NCI-H1436 treated with DMSO at 0.1 percent for 48 hours (cell line): ENCODE measurements at regions not wholly inside any gene's neighbourhood (a gene's known extent, or its start where the extent isn't known, plus 50 kb on each side); places are given as distances from the start of the nearest gene placed in this dataset.

Source experiments
- DNase-seq: peaks from one replicate; lab custom pipeline; 2025; lab: John Stamatoyannopoulos, UW

DNA sequence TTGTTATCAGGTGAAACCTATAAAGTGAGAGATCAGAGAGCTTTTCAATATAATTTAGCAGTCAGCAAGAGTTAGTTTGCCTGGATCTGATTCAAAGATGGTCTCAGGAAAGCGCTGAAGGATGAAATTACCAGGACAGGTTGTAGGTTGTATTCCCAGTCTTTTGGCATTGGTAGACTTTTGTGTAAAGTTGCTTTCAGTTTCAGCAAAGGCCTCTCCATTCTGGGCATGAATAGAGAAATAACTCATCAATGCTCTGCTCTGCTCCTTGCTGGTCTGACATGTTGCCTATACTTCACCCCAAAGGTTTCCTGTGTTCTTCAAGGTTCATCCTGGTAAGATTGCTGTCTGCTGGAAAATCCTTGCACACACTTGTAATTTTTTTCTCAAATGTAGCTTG lies 714.8 kb downstream of the EPM2A start:
- no peak for DNase-seq

- DNase-seq: no peak
Measured at GRCh38 chr6:145022199-145022796, 713.0 kb downstream of the EPM2A start.

GRCh38 chr6:145023116-145023726 lies 712.1 kb downstream of the EPM2A start:
- DNase-seq: no peak

DNA sequence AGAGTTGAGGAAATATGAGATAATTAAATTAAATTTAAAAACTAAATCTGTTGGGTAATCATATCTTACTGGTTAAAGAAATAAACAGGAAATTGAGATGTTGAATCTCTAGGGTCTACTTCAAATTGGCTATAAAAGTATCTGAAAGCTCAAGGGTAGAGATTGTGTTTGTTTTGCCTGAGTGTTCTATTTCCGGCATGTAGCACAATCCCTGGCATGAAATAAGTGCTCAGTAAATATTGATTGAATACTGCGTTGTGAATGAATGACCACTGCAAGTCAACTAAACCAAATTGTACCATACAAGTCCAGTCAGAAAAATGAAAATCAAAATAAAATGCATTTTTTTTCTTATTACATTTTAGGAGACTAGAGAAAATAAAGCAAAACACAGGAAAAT lies 709.8 kb downstream of the EPM2A start:
- peak; percentile 72 for DNase-seq

GRCh38 chr6:145026267-145026679 lies 709.0 kb downstream of the EPM2A start:
- DNase-seq: no peak

DNA sequence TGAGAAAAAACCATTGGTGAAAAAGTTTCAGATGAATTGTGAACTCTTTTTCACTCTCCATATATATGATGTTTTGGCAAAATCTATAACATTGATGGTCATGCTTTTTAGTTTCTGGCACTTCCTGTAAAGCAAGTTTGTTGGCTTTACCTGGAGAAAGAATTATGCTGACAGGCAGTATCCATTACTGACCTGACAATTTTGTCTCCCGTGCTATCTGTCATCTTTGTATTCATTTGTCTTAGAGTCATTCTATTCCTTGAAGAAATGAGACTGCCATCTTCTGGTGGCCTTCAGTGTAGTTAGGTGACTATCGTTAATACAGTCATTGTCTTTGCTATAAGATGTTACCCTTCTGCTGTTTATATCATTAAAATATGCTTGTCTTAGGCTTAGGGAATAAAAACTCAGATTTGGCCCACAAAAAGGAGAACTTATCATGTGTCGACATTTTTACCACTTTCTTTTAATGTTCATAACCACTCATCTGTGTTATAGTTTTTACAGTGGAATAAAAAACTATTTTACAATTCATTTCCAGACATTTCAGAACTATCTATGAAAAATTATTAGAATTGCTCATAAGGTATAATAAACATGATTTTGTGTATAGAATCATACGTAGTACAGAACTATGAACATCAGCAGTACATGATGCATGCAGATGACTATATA lies 707.0 kb downstream of the EPM2A start:
- DNase-seq: peak; percentile 43

GRCh38 chr6:145031001-145031400 lies 704.3 kb downstream of the EPM2A start:
- no peak for DNase-seq

GRCh38 chr6:145031962-145032361 lies 703.4 kb downstream of the EPM2A start:
- DNase-seq: no peak

DNA sequence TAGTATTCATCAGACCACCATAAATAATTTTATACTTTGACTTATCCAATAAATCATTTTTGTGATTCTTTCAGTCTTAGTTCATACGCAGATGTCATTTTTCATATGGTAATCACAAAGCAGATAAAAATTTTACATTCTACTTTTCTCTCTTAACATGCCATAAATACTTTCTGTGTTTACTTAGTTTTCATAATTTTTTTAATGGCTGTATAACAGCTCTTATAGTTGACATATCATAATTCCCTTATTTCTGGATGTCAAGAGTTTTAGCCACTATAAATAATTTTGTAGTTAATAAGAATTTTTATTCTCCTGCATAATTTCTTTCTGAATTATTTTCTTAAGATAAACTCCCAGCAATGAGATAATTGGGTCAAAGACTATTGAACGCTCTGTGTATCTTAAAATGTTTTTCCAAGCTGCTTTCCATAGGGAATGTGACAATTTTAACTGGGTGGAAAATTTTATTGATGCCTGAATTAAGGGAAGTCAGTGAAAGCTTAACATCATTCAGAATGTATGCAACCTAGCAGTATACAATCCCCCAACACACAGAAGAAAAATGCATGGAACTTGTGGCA lies 702.7 kb downstream of the EPM2A start:
- DNase-seq: no peak

DNA sequence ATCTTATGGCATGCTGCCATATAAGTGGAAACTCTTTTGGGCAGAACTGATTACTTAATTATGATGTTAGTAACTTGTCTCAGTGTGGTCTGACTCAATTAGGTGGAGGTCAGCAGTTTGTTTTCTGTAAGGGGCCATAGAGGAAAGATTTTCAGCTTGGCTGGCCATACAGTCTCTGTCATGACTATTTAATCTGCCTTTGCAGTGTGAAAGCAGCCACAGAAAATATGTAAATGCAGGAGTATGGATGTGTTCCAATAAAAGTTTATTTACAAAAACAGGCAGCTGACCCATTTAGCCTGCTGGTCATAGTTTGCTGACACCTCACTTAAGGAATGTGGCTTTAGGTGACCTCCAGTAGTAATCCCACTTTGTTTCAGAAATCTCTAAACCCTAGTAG lies 700.7 kb downstream of the EPM2A start:
- no peak for DNase-seq

- no peak for DNase-seq
Measured at GRCh38 chr6:145036236-145036635, 699.1 kb downstream of the EPM2A start.

- no peak for DNase-seq
Measured at GRCh38 chr6:145036848-145037567, 698.3 kb downstream of the EPM2A start.

DNA sequence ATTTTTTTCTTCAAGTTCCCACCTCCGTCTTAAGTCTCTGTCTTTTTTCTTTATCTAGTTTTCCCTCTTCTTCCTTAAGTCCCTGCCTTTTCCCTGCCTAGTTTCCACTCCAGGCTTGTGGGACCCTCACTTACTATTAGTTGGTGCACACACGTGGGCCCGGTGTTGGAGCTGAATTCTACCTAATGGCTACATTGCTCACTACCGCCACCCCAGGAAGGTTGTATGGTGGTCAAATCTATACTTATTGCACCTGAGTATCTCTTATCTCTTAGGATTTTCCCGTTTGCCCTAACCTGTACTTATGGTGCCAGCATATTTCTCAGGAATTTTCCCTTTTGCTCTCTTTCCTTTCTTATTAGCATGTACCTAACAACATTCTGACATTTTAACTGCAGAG lies 692.8 kb downstream of the EPM2A start:
- no peak for DNase-seq

GRCh38 chr6:145043926-145044500 lies 691.3 kb downstream of the EPM2A start:
- no peak for DNase-seq

DNA sequence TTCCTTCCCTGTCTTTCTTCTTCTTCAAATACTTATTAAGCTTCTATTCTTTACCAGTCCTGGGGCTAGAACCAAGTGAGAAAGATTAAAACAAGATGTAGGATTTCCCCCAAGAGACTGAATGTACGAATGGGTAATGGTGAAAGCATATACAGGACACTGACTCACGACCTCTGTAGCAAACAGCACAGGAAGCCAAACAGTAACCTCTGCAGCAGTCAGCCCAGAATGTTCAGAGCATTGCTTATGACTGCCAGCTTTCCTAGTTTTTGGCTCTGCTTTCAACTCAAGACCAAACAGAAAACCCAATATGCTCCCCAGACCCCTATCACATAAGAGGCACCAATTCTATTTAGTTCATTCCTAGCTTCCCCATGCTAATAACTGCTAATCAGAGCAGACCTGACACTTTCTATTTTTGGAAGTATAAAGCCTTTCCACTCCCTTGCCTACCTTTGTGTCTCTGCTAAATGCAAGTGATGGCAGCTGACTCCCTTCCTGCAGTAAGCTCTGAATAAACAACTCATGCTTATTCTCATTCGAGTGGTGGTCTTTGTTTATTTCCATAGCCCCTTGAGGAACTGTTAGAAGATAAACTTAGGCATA lies 690.6 kb downstream of the EPM2A start:
- DNase-seq: no peak

DNA sequence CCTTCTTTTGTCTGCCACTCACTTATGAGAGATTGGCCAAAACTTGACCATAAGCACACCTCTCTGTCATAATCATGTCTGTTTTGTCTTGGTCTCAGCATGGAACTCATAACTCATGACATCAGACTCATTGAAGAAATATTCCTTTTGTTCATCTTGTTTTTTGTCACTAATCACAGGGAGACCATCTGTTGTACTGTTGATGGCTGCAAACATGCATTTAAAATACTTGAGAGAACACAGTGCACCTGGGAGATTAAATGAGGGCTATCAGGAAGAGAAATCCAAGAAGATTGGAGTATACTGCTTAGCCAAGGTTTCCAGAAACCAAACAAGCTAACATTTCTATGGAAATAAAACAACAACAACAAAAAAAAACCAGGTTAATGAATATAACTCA lies 689.7 kb downstream of the EPM2A start:
- DNase-seq: no peak

DNA sequence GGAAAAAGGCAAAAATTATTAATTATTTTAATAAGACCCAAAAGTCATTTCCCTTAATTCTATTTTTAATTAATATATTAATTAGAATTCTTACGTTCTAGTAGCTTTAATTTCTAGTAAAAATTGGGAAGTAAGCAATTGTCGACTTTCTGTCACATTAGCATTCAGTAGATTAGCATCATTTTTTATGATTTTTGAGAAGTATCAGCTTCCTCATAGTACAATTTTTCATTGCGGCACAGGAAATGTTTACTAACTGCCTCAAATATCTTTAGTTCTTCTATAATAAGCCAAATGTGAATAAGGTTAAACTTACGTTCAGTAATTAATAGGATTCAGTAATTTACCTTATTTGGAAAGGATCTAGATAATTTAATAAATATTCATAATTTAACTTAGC lies 687.4 kb downstream of the EPM2A start:
- no peak for DNase-seq

- DNase-seq: no peak
Measured at GRCh38 chr6:145051661-145052060, 683.7 kb downstream of the EPM2A start.

- DNase-seq: no peak
Measured at GRCh38 chr6:145055567-145055966, 679.8 kb downstream of the EPM2A start.

GRCh38 chr6:145060714-145061113 lies 674.6 kb downstream of the EPM2A start:
- no peak for DNase-seq

GRCh38 chr6:145063091-145063490 lies 672.2 kb downstream of the EPM2A start:
- no peak for DNase-seq

- no peak for DNase-seq
Measured at GRCh38 chr6:145067430-145067829, 667.9 kb downstream of the EPM2A start.
